ENCODE measurements at regions not wholly inside any gene's neighbourhood (a gene's known extent, or its start where the extent isn't known, plus 50 kb on each side); places are given as distances from the start of the nearest gene placed in this dataset.

DNA sequence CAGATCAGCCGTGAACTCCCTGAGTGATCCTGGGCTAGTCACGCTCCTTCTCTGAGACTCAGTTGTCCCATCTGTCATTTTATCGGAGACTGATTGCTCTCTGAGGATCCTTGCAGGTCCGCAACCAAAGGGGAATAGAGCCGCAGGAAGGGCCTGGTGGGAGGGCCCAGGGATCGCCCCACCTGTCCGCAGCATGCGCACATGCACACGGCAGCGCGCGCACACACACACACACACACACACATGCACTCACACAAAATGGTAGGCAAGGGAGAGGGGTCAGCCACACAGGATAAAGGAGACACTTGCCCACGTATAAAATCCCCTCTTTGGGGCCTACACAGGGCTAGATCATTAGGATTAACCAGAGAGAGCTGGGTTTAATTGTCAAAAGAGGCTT is 95.6 kb upstream of the FOXP4 start:
- DNase-seq (ENCODE audit: low read depth): no peak

DNA sequence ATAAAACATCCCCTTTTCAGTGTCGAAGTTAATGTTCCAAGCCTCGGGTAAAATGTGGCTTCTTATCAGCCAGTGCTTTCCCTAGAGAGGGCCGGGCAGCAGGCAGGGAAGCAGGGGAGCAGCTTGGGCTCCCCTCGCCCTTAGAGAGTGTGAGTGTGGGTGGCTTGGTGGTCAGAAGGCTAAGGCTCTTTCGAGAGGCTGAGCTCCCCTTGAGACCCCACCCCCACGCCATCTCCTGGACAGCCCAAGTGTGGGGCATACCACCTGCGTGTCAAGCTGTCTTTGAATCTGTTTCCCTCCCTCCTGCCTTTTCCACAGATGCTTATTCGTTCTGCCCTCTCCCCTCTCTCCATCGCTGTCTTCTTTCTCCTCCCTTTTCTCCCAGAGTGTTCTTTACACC is 95.1 kb upstream of the FOXP4 start:
- no peak for DNase-seq (ENCODE audit: low read depth)

DNA sequence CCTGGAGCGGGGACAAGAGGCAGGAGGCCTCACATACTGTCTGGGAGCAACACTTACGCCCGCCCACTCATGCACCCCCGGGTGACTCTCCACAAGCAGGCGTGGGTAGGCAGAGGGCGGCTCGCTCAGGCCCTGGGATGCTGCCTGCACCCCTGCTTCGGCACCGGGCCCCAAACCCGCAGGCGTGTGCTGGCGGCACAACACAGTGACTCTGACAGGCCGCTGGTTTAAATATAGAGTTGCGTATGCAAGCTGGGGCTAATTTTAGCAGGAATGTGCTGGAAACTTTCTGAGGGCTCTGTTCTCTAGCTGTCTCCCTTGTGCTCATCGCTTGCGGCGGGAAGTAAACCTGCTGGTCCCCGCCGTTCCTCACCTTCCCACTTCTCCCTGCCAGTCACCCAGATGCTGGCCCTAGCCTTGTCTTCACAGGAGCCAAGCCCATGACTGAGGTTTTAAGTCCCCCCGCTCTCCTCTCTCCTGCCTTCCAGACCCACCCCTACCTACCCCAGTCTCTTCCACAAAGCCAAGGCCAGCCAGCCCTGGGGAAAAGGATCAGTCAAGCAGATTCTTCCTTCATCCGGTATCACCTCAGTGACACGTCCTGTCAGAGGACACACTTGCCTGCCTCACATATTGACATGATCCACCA is 94.5 kb upstream of the FOXP4 start:
- DNase-seq (ENCODE audit: low read depth): no peak

DNA sequence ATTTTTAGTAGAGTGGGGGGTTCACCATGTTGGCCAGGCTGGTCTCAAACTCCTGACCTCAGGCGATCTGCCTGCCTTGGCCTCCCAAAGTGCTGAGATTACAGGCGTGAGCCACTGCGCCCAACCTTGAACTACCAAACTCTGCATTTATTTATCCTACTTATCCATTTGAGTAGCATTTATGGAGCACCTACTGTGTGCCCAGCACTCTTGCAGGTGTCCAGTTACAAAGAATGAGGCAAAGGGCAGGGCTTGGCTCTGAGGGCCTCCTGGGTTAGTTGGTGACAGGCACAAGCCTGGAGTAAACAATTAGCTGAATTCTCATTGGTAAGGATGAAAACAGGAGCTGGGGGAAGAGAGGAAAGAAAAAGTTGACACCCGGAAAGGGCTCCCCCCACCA is 93.4 kb upstream of the FOXP4 start:
- no peak for DNase-seq (ENCODE audit: low read depth)

DNA sequence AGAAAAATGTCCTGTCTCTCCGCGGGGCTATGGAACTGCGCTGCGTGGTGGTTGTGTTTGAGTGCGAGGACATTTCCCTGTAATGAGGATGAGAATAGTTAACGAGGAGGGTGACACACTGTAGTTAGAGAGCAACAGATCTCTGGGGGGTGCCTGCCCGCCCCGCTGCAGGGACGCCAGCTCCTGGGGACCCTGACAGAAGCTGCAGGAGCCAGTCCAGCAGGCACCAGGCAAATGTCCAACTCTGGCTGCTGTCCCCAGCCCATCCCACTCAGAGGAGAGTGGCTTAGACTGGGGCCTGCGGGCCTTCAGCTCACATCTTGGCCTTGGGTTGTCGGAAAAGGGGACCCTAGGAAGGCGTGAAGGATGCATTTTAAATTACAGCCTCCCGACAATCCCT is 92.9 kb upstream of the FOXP4 start:
- DNase-seq (ENCODE audit: low read depth): no peak

DNA sequence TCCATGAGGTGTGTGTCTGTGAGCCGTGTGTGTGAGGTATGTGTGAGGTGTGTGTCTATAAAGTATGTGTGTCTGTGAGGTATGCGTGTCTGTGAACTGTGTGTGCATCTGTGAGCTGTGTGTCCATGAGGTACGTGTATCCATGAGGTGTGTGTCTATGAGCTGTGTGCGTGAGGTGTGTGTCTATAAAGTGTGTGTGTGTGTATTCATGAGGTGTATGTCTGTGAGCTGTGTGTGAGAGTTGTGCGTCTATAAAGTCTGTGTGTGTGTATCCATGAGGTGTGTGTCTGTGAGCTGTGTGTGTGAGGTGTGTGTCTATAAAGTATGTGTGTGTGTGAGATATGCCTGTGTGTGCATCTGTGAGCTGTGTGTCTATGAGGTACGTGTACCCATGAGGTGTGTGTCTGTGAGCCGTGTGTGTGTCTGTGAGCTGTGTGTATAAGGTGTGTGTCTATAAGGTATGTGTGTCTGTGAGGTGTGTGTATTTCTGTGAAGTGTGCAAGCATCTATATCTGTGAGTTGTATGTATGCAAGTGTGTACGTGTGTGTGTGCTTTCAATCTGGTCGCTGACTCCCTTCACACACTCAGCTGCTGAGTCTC is 91.9 kb upstream of the FOXP4 start:
- no peak for DNase-seq (ENCODE audit: low read depth)

DNA sequence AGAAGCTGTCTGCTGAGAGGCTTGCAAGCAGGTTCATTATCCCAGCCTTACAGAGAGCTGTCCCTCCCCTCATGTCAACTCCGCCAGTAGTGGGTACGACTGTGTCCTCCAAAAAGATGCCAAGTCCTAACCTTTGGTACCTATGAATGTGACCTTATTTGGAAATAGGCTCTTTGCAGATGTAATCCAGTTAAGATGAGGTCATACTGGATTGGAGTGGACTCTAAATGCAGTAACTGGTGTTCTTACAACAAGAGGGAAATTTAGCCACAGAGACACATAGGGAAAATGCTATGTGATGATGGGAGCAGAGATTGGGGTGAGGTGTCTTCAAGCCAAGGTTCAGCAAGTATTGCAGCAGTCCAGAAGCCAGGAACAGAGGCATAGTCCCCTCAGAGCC is 90.8 kb upstream of the FOXP4 start:
- no peak for DNase-seq (ENCODE audit: low read depth)

DNA sequence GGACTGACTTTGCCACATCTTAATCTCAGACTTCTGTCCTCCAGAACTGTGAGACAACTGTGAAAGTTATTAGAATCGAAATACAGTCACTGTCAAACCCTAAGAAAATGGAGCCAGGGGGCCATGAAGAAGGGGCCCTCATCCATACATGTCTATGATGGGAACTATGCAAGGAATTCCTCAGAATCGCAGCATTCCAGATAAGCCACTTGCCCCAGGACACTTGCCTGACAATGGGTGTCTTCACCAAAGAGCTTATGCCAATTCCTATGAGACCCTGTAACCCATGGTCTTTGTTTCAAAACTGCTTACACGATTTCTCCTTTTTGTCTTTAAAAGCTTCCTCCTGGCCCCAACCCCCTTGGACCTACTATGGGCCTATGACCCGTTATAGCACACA is 90.4 kb upstream of the FOXP4 start:
- no peak for DNase-seq (ENCODE audit: low read depth)

DNA sequence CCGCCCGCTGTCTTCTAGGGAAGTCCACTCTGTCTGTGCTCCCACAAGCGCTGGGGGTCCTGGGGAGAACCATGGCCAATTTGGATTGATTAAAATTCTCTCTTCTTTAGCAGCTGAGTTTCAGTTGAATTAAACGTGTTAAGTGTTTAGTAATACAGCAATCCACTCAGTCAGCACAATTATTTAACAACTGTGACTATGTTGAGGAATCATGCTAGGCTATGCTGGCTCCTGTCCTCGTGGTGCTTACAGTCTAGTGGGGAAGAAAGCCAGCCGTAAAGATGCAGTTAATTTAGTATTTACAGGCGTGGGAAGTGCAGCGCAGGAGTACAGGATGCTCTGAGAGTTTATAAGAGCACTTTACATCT is 88.9 kb upstream of the FOXP4 start:
- DNase-seq (ENCODE audit: low read depth): no peak

DNA sequence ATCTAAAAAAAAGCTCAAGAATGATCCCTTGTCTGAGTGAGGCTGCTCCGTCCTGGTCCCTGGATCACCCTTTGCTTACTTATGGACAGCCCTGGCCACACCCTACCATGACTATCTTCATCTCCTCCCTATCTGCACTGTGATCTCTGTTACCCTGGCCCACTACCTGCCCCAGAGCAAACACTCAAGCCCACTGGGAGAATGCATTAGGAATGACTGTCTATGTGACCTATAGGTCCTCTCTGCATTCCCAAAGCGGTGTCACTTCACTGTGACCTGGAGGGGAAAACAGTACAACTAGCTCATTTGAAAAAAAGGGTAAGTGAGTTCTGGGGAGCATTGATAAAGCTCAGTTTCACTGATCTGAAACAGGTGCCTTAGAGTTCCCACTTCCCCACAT is 86.4 kb upstream of the FOXP4 start:
- DNase-seq (ENCODE audit: low read depth): no peak

DNA sequence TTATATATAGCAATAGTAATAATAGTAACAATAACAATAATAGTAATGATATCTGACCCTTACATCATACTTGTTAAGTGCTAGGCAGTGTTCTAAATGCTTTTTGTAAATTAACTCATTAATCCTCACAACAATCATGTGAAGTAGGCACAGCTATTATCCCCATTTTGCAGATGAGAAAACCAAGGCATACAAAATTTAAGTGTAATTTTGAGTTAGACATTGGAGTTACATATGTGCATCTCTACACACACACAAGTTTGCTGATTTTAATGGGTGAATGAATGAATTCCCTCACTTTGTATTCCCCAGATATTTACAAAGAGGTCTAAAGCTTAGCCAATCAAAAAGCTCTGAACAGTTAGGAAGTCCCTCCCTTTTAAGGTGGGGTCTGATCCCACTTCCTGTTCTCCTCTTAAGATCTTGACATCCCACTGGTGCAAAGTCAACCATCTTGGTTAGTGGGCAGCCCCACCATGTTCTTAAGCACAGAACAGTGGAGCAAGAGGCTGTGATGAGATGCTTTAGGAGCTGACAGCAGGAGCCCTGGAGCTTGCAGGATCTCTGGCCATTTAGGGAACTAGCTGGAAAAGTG is 85.3 kb upstream of the FOXP4 start:
- no peak for DNase-seq (ENCODE audit: low read depth)

DNA sequence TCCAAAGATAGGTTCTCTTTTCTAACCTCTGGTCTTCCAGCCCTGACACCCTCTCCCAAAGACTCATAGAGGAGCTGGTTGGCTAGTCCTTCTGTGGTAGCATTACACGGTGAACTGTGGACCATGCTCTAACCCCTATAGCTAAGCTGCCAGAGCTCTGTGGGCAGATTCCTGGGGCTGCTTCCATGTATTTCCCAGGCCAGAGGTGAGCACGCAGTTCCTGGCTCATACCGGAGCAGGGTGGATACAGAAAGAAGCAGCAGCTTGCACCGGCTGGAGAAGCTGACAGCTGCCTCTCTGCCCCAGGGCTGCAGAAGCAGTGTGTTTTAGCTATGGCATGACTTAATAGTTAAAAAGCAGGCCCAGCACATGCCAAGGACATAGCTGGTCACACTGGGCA is 84.1 kb upstream of the FOXP4 start:
- DNase-seq (ENCODE audit: low read depth): no peak

DNA sequence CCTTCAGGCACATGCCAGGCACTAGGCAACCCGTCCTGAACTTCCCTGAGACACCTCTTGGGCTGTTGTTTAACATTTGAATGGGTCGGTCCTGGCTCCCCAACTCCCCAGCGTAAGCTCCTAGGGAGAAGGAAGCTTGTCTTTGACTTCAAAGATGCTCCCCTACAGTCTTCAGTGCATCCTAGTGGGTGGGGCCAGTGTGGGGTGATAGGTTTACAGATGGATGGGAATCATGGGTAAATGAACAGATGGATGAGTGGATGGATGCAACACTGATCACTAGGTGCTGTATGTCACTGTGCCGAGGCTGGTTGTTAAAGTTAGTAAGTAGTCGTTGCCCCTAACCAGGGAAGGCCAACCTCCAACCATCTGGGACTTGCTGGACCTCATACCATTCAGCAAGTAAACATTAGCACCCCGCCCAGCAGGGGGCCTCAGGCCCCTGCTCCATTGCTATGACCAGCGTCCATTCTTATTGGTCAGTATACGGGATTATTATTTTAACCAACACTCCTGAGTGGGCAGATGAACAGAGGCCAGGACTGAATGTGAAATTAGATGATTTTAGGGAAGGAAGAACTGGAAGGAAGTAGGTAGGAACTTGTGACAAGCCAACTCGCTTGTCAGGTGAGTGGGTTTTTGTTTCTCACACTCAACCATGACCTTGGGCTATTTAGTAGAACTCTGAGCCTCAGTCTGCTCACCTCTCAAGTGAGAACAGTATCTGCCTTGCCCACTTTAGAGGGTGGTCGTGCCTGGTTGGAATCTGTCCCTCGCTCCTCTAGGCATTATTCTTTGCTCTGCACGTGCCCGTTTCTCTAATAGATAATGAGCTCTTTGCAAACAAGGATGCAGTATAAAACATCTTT is 82.9 kb upstream of the FOXP4 start:
- DNase-seq (ENCODE audit: low read depth): no peak

DNA sequence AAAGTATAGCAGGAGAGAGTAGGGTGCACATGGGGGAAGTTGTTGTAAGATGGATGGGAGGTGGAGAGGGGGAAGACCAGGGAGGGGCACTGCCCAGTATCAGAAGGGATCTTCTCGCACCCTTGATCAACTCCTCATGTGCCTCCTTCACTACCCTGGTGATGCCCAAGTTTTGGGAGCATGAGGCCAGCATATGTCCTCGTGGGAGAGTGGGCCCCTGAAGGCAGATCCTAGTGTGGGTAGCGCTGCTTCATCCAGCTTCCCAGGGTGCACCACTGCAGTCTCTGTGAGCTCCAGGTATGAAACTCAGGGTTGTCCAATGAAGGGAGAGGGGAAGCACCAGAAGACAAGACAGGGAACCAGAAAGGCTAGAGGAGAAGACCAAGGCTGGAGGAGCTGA is 82.2 kb upstream of the FOXP4 start:
- DNase-seq (ENCODE audit: low read depth): no peak

DNA sequence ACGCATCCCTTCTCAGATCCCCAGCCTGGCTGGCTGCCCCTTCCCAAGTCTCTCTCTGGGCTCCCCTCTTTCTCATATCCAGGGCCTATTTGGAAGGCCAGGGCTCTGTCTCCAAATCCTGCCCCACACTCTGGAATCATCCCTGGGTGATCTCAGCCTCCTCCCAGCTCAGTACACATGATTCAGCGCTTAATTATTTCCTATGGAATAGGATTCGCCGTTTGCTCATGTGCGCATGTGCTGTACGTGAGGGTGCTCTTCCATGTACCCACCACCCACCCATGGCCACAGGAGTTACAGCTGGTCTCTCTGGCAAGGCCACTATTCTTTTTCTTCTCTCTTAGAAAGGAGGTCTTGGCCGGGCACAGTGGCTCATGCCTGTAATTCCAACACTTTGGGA is 81.7 kb upstream of the FOXP4 start:
- no peak for DNase-seq (ENCODE audit: low read depth)

DNA sequence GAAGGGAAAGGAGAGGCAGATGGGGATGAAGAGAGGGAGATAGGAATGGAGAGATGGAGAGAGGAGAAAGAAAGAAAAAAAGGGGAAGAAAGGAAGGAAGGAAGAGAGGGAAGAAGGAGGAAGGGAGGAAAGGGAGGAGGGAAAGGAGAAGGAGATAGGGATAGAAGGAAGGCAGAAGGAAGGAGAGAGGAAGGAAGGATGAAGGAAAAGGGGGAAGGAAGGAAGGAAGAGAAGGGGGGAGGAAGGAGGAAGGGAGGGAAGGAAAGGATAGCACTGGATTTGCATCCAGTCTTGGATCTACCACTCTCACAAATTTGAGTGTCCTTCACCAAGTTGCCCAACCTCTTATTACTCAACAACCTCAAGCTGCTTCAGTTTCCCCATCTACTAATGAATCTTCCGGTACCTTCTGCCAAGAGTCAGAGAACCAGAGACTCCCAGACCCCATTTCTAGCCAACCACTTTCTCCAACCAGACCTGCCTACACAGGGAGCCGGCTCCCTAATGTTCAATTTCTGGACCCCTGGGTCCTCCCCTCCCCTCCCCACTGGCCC is 79.7 kb upstream of the FOXP4 start:
- DNase-seq (ENCODE audit: low read depth): no peak

DNA sequence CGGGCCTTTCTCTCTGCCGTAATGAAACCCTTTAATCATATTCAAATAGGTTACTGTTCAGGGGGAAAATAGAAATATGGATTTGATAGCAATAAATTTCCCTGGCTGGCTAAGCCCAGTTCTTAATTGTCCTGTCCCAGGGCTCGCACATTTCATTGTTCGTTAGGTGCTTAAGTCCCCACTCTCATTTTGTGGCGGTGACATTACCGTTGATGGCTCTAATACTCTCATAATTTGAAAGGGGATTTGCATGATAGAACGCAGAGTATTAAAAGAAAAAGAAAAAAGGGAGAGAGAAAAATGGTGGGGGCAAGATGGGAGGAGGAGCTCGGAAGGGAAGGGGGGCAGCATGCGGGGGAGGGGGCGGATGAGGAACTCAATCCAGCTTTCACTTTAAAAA is 79.1 kb upstream of the FOXP4 start:
- DNase-seq (ENCODE audit: low read depth): no peak

DNA sequence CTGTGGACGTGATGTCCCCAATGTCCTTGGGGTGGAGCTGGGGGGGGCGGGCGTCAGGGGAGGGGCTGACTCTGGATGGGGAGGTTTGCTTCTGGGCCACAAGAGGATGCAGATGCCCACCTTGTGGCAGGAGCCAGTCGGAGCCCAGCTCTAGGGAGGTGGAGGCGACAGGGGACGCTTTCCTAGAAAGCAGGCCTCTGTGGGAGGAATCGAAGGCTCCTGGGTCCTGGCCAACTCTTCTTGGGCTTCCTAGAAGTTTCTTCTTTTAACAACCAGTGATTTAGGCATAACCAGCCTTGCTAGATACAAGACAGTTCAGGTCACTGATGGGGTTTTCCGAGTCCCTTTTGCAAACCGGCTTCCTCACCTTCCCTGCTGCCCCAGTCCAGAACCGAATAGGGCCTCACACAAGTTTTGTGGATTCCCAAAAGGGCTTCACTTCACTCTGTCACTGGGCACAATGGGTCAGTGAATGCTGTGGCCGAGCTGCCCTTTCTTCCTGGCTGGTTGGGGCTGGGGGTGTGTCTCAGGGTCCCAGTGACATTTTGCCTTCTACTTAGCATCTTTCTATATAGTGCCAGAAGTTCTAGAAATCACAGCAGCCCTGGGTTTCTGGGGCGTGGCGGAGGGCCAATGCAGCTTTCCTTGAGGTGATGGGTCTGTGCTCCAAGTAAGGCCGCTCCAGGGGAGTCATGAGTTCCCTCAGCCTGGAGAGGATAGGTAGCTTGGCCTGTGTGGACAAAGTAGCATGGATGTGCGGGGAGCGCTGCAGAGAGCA is 78.4 kb upstream of the FOXP4 start:
- DNase-seq (ENCODE audit: low read depth): no peak

DNA sequence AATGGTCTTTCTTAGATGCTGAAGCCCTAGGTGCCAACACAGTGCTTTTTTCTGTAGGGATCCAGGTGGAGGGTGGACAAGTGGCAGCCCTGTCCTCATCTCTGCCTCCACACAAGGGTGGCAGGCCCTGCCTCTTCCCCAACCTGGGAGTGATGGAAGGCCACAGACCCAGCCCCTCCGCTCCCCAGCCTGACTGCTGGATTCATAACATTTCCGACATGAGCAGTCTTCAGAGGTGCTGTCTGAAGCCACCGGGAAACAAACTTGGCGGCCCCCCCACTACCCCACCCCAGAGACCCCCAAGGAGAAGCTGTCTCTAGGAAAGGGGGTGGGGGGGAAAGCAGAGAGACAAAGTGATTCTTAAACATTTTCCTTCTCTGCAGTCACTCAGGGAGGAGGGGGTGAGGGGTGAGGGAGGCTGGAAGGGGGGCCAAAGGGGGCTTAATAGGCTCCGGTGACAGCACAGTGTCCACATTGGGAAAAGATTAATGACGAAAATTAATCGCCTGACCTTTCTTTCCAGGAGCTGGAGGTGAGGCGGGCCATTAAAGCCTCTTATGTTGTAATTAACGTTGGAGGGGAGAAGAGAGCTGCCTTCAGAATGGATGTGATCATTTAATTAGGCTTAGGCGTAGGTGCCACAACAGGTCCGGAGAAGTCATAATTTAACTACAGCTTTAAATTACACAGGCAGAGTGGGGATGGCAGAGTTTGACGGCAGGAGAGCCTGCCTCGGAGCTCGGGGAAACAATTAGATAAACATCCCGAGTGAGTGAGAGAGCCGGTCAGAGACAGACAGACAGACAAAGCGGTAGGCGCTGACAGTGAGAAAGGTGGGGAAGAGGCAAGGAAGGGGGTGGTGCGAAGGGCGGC is 76.8 kb upstream of the FOXP4 start:
- DNase-seq (ENCODE audit: low read depth): no peak

DNA sequence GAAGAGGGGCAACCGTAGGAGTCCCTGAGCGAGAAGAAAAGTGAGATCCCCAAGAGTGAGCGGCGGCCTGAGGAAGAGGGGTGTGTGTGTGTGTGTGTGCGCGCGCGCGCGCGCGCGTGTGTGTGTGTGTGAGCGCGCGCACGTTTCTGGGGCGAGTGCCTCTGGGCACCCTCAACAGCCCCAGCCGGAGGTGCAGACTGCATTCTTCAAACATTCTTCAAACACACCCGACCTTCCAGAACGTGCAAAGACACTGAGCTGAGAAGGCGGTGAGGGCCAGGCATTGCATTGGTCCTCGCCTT is 76.2 kb upstream of the FOXP4 start:
- DNase-seq (ENCODE audit: low read depth): no peak

DNA sequence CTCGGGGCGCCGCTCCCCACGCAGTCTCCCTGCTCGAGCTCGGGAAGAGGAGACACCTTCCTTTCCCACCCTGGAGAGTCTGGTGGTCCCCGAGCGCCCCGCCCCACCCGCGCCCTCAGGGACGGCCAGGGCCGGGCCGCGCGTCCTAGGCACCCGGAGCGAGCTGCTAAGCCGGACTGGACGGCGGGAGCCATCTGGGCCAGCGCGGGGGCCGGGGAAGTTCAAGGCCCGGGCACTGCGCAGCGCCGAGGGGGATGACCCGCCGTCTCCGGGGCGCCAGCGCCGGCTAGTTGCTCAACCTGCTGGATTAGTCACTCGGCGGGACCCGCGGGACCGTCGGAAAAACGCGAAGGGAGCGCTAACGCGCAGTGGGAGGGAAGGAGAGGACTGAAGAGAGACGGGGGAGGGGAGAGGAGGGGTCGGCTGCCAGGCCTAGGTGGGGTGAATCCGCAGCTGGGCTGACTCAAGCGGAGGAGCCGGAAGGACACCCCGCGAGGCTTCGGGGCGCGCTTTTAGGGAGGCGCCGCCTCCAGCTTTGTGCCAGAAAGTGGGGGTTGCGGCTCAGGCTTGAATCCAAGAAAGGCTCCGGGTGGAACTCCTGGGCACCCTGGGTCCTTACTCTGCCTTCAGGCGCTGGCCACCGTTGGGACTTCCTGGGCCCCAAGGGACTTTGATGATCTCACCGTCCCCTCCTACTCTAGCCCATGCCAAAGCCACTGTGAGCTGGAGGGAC is 75.7 kb upstream of the FOXP4 start:
- peak; percentile 5 for DNase-seq (ENCODE audit: low read depth)

All from stimulated activated CD4-positive, alpha-beta T cell treated with anti-CD3 and anti-CD28 coated beads, Interleukin-2, amount 100 ng/mL, for 4 hours (primary cell).